IPS-18c (cell line): ENCODE measurements at regions not wholly inside any gene's neighbourhood (a gene's known extent, or its start where the extent isn't known, plus 50 kb on each side); places are given as distances from the start of the nearest gene placed in this dataset.

ENCODE experiments used
- H3K4me3 ChIP-seq: 2 replicates; pipeline ENCODE4 v1.7.0; 2013; ENCODE audit warnings: low read depth, mild to moderate bottlenecking, low read length, moderate library complexity; ENCODE audit not compliant: insufficient read depth
- H3K9me3 ChIP-seq: one replicate; pipeline ENCODE4 v1.6.1; 2013; ENCODE audit warnings: mild to moderate bottlenecking, low read length, moderate library complexity; ENCODE audit not compliant: control insufficient read depth, insufficient read depth

GRCh38 chr3:16053794-16054193 lies 120.7 kb upstream of the GALNT15 start:
- H3K4me3 ChIP-seq = no peak overlapping the region

GRCh38 chr3:16055606-16056211 lies 118.8 kb upstream of the GALNT15 start:
- no peaks in the 10 kb centered on the region for H3K9me3 ChIP-seq
- H3K4me3 ChIP-seq = no peak overlapping the region

More at GRCh38 chr3:16053794-16054193, 120.7 kb upstream of the GALNT15 start:
- peaks cover 2% of the 10 kb centered on the region for H3K9me3 ChIP-seq

- Histone ChIP-seq H3K9me3 (no peaks in the 10 kb centered on the region), H3K4me3 (no peak overlapping the region)
These were observed 118.3 kb upstream of the GALNT15 start for GRCh38 chr3:16056217-16056616.

GRCh38 chr3:16058521-16058920 lies 116.0 kb upstream of the GALNT15 start:
- Histone ChIP-seq H3K9me3 (no peaks in the 10 kb centered on the region), H3K4me3 (no peak overlapping the region)

GRCh38 chr3:16059081-16059537 lies 115.4 kb upstream of the GALNT15 start:
- Histone ChIP-seq H3K9me3 (no peaks in the 10 kb centered on the region), H3K4me3 (no peak overlapping the region)

GRCh38 chr3:16059711-16060357 lies 114.6 kb upstream of the GALNT15 start:
- H3K9me3 ChIP-seq = no peaks in the 10 kb centered on the region
- no peak overlapping the region for H3K4me3 ChIP-seq

GRCh38 chr3:16060358-16060852 lies 114.1 kb upstream of the GALNT15 start:
- no peak overlapping the region for H3K4me3 ChIP-seq
- H3K9me3 ChIP-seq = no peaks in the 10 kb centered on the region

- no peaks in the 10 kb centered on the region for H3K9me3 ChIP-seq
- no peak overlapping the region for H3K4me3 ChIP-seq
These were observed 113.5 kb upstream of the GALNT15 start for GRCh38 chr3:16060945-16061344.

GRCh38 chr3:16061491-16061890 lies 113.0 kb upstream of the GALNT15 start:
- Histone ChIP-seq H3K4me3 (no peak overlapping the region), H3K9me3 (no peaks in the 10 kb centered on the region)

- Histone ChIP-seq H3K9me3 (no peaks in the 10 kb centered on the region), H3K4me3 (no peak overlapping the region)
These were observed 110.9 kb upstream of the GALNT15 start for GRCh38 chr3:16063603-16064002.

GRCh38 chr3:16064642-16065414 lies 109.7 kb upstream of the GALNT15 start:
- Histone ChIP-seq H3K9me3 (no peaks in the 10 kb centered on the region), H3K4me3 (no peak overlapping the region)

- no peaks in the 10 kb centered on the region for H3K9me3 ChIP-seq
- H3K4me3 ChIP-seq = no peak overlapping the region
These were observed 107.9 kb upstream of the GALNT15 start for GRCh38 chr3:16066545-16066944.

- Histone ChIP-seq H3K4me3 (no peak overlapping the region), H3K9me3 (no peaks in the 10 kb centered on the region)
These were observed 107.5 kb upstream of the GALNT15 start for GRCh38 chr3:16066975-16067374.

GRCh38 chr3:16067837-16068471 lies 106.5 kb upstream of the GALNT15 start:
- H3K4me3 ChIP-seq = no peak overlapping the region
- H3K9me3 ChIP-seq = no peaks in the 10 kb centered on the region

GRCh38 chr3:16069149-16069922 lies 105.1 kb upstream of the GALNT15 start:
- H3K9me3 ChIP-seq = no peaks in the 10 kb centered on the region

GRCh38 chr3:16070707-16071106 lies 103.8 kb upstream of the GALNT15 start:
- Histone ChIP-seq H3K9me3 (no peaks in the 10 kb centered on the region), H3K4me3 (no peak overlapping the region)

More at GRCh38 chr3:16069149-16069922, 105.1 kb upstream of the GALNT15 start:
- no peak overlapping the region for H3K4me3 ChIP-seq

GRCh38 chr3:16071206-16071605 lies 103.3 kb upstream of the GALNT15 start:
- Histone ChIP-seq H3K4me3 (no peak overlapping the region), H3K9me3 (no peaks in the 10 kb centered on the region)
